ENCODE measurements at regions not wholly inside any gene's neighbourhood (a gene's known extent, or its start where the extent isn't known, plus 50 kb on each side); places are given as distances from the start of the nearest gene placed in this dataset.

- DNase-seq (ENCODE audit: low read depth in 2 of 2): no peak
Observed at GRCh38 chr11:134578807-134579723, 167.0 kb upstream of the B3GAT1 start.

GRCh38 chr11:134577751-134578395 lies 165.8 kb upstream of the B3GAT1 start:
- no peak for DNase-seq (ENCODE audit: low read depth in 2 of 2)

DNA sequence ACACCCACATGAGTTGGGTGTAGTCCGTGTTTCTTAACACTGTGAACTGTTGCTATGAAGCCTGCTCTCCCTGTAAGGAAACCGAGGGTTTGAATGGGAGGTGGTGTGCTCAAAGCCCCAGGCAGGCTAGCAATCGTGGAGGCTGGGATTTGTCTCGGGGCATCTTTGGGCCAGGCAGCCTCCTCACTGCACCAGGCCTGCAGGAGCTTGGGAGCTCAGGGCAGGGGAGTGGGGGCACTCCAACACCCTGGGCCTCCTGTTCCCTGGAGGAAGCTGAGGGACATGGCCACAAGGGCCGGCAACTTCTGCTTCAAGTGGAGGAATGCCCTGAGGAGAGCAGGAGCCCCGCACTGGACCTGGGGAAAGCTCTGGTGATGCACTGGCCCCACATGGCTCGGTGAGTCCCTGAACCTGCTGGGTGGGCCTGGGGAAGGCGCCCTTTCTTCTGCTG lies 164.7 kb upstream of the B3GAT1 start:
- no peak for DNase-seq (ENCODE audit: low read depth in 2 of 2)

GRCh38 chr11:134576286-134576685 lies 164.2 kb upstream of the B3GAT1 start:
- no peak for DNase-seq (ENCODE audit: low read depth in 2 of 2)

DNA sequence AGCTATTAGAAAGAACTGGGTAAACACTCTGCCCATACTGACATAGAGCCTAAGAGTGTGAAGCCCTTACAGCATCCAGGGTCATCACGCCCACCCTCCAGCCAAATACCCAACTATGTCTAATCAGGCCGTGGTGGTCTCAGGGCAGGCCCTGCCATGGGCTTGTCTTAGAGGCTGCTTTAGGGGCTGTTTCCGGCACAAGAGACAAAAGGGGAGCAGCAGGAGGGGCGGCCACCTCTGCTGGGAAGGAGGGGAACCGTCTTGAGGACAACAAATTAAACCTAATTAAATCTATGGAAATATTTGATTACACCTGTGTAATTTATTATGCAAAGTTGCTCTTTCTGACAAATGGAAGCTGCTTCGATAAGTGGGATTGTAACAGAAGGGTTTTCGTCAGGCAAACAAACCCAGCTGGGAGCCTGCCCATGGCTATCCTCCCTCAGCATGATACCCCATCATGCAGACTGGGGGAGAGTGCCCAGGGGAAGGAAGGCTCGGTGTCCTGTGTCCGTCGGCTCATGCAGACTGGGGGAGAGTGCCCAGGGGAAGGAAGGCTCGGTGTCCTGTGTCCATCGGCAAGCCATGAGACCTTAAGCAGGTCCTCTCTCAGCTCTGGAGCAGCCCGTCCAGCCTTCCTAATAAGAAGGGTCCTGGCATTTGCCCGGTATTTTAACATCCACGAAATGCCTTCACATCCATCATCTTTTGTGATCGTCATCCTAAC lies 163.6 kb upstream of the B3GAT1 start:
- DNase-seq (ENCODE audit: low read depth in 2 of 2): no peak

DNA sequence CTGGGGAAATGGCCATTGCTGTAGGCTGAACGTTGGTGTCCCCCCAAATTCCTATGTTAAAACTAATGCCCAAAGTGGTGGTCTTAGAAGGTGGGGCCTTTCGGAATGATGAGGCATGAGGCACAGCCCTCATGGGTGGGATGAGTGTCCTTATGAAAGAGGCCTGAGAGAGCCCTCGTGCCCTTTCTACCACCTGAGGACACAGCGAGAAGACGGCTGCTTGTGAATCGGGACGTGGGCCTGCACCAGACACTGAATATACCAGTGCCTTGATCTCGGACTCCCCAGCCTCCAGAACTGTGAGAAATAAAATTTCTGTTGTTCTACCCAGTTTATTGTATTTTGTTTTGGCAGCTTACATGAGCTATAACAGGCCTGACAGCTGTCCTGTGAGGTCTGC lies 162.9 kb upstream of the B3GAT1 start:
- DNase-seq (ENCODE audit: low read depth in 2 of 2): no peak

- DNase-seq (ENCODE audit: low read depth in 2 of 2): no peak
Observed at GRCh38 chr11:134574425-134574824, 162.4 kb upstream of the B3GAT1 start.

DNA sequence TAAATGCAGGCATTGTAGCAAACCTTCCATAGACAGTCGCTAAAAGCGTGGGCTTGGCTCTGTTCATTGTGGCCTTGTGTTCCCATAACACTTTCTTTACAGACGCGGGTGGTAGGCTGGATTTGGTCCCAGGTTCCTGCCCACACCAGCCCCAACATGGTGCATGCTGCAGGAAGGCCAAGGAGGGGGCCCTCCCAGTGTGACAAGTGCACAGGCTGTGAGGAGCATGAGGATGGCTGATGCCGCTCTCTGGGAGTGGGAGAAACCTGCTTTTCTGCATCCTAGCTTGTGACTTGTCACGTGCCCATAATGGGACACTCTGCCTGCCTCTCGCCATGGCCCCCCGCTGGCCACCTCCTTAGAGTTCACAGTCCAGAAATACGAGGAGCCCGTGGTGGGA lies 161.8 kb upstream of the B3GAT1 start:
- no peak for DNase-seq (ENCODE audit: low read depth in 2 of 2)

- DNase-seq (ENCODE audit: low read depth in 2 of 2): no peak
Observed at GRCh38 chr11:134572741-134573675, 161.0 kb upstream of the B3GAT1 start.

GRCh38 chr11:134571301-134571700 lies 159.3 kb upstream of the B3GAT1 start:
- no peak for DNase-seq (ENCODE audit: low read depth in 2 of 2)

DNA sequence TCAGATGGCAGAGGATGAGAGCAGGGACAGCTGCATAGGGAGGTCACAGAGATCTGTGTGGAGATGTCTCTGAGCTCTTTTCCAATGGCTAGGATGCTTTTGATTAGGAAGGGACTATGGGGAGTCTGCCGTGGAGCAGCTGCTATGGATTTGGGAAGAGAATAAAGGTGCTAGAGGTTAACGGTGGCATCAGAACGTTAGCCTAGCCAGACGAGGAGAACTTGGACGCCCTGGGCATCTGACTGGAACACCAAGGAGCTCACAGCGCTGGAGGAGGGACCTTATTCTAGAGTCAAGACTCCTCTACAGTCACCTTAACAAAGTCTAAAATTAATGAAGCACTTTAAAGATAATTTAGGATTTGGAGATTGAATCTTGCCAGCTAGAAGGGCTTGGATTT lies 157.2 kb upstream of the B3GAT1 start:
- DNase-seq (ENCODE audit: low read depth in 2 of 2): no peak

GRCh38 chr11:134566311-134566710 lies 154.3 kb upstream of the B3GAT1 start:
- no peak for DNase-seq (ENCODE audit: low read depth in 2 of 2)

- no peak for DNase-seq (ENCODE audit: low read depth in 2 of 2)
Observed at GRCh38 chr11:134565343-134565891, 153.4 kb upstream of the B3GAT1 start.

- DNase-seq (ENCODE audit: low read depth in 2 of 2): no peak
Observed at GRCh38 chr11:134564472-134565200, 152.6 kb upstream of the B3GAT1 start.

- no peak for DNase-seq (ENCODE audit: low read depth in 2 of 2)
Observed at GRCh38 chr11:134562941-134563471, 151.0 kb upstream of the B3GAT1 start.

DNA sequence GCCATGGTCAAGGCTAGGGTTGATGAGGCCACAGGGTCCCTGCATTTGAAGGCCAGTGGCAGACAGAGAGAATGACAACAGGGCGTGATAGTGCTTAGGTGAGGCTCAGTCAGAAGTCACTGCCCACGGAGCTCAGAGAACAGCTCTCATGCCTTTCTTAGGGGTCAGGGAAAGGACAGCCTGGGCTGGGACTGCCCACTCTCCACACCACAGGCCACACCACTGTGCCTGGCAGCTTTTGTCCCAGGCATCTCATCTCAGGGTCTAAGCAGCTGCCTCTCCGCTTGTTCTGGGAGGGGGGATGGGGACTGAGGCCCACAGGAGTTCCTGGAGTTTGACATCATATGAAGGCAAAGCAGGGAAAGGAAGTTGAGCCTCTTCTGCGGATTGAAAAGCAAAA lies 150.2 kb upstream of the B3GAT1 start:
- DNase-seq (ENCODE audit: low read depth in 2 of 2): no peak

GRCh38 chr11:134561331-134561720 lies 149.3 kb upstream of the B3GAT1 start:
- DNase-seq (ENCODE audit: low read depth in 2 of 2): no peak

- DNase-seq (ENCODE audit: low read depth in 2 of 2): no peak
Observed at GRCh38 chr11:134560566-134561330, 148.7 kb upstream of the B3GAT1 start.

DNA sequence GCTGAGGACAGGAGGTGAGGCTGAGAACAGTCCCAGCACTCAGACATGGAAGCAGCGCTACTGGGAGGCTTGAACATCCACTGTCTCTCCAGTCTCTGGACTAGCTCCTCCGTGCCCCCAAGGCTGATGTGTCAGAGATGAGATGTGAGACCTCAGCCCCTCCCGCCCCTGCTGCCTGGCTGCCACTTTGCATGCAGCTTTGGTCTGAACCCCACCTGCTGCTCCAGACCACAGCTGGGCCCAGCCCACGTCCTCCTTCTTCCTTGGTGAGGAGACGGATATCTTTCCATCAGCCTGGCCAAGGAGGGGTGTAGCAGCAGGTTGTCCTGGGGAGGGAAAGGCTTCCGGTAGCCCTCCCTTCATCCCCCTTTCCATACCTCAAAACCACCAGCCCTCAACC lies 148.0 kb upstream of the B3GAT1 start:
- DNase-seq (ENCODE audit: low read depth in 2 of 2): no peak

All from stimulated activated CD4-positive, alpha-beta T cell treated with anti-CD3 and anti-CD28 coated beads, Interleukin-1b, Interleukin-23, amount 100 ng/mL, for 4 hours (primary cell).